NCI-H446 (cell line): ENCODE measurements at regions not wholly inside any gene's neighbourhood (a gene's known extent, or its start where the extent isn't known, plus 50 kb on each side); places are given as distances from the start of the nearest gene placed in this dataset.

ENCODE experiments used
- DNase-seq, 2 experiments: peaks; one replicate each; lab custom pipeline; 2025; lab: John Stamatoyannopoulos, UW

DNA sequence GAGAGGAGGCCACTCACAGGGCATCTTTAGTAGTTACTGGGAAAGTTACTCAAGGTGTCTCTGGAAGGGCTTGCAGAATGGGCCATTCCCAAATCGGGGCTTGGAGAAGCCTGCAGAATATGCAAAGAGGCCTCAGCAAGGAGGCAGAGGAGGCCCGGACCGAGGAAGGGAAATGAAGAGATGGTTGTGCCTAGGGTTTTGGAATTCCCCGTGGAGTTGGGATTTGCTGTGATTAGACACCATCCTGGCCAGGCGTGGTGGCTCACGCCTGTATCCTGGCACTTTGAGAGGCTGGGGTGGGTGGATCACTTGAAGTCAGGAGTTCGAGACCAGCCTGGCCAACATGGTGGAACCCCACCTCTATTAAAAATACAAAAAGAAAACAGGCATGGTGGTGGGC lies 193.0 kb downstream of the IRF8 start:
- DNase-seq: no peak

- DNase-seq: no peak
Measured at GRCh38 chr16:86092586-86093480, 193.9 kb downstream of the IRF8 start.

DNA sequence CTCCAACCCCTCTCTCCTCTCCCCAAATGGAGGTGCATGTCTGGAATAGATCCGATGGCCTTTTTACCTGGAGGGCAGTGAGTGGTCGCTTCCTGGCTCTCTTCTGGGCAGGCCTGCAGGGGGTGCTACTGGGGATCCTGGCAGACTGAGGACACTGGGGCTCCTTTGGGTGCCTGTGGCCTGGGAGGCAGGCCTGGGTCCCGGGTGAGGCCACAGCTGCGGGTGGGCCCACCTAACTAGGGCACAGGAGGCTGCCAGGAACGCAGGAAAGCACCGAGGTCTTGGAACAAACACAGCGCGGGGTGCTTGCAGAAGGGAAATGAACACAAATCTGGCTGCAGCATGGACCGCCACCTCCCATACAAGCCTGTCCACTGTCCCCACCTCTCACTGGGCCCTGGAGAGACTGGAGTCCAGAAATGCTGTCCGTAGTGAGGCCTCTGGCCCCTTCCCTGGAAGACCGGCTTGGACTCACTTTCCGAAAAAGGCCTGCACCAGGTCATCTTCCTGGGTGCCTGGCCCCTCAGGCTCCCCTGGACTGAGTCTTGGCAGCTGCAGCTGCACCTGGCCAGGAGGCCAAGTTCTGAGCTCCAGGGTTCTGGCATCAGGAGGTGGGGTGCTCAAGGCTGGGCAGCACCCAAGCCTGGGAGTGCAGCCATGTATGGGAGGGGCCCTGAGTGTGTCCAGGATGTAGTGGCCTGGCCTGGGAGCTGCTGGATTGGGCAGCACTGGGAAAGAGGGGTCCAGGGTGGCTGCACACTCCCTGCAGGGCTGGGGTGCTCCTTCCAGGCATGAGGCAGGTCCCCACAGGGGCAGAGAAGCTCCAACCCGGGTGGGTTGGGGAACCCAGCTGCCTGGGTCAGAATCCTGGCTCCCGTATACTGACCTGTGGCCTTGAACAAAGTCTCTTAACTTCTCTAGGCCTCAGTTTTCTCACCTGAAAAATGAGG lies 195.1 kb downstream of the IRF8 start:
- DNase-seq: no peak

DNA sequence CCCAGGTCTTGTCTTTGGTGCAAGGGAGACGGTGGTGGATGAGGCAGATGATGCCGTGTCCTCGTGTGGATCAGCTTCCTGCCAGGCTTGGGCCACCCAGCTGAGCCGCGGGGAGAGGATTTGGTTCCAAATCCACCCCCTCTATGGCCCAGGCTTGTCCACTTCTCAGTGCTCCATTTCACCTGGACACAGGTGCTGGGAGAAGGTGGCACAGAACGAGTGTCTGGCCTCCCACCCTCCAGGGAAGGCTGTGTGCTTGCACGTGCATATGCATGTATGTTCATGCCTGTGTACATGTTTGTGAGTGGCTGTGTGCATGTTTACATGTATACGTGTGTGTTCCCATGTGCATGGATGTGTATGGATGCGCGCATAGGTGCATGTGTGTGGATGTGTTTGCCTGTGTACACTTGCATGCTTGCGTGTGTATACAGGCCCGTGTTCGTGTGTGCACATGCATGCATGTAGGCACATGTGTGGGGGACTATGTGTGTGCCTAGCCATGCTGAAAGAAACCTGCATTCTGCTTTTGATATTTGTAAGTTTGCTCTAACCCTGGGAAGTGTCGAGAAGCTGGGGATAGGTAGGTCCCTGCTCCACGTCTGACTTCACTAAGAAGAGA lies 196.3 kb downstream of the IRF8 start:
- no peak for DNase-seq

DNA sequence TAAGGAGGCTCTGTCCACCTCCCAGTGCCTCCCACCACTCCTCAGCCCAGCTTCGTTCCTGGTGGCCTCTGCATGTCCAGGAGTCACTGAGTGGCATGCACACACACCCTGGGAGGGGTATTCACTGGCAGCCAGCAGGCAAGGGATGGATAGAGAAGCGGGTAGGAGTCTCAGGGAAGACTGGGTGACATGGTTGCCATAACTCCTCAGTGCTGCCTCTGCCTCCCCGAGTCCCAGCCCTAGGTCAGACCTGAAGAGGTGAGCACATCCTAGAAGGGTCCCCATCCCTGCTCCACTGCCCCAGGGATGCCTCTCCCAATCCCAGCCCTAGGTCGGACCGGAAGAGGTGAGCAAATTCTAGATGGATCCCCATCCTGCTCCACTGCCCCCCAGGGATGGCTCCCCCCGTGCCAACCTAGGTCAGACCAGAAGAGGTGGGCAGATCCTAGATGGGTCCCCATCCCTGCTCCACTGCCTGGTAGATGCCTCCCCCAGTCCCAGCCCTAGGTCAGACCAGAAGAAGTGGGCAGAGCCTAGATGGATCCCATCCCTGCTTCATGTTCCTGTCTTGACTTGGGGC lies 197.0 kb downstream of the IRF8 start:
- DNase-seq: no peak

DNA sequence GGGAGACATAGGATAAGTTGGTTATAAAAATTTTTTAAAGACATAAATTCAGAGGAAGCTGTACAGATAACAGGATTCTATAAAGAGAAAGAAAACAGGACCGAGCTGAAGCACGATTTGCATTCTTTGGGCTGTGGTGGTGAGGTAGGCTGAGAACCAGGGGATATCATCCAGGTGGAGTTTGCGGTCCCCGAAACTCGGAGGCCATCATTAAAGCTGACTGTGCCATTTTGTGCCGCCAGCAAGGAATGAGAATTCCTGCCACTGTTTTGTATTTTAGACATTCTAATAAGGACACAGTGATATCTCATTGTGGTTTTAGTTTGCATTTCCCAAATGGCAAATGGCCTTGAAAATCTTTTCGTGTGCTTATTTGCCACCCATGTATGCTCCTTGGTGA lies 197.9 kb downstream of the IRF8 start:
- no peak for DNase-seq

- no peak for DNase-seq
Measured at GRCh38 chr16:86099326-86099725, 200.4 kb downstream of the IRF8 start.

- no peak for DNase-seq
Measured at GRCh38 chr16:86100205-86101136, 201.5 kb downstream of the IRF8 start.

DNA sequence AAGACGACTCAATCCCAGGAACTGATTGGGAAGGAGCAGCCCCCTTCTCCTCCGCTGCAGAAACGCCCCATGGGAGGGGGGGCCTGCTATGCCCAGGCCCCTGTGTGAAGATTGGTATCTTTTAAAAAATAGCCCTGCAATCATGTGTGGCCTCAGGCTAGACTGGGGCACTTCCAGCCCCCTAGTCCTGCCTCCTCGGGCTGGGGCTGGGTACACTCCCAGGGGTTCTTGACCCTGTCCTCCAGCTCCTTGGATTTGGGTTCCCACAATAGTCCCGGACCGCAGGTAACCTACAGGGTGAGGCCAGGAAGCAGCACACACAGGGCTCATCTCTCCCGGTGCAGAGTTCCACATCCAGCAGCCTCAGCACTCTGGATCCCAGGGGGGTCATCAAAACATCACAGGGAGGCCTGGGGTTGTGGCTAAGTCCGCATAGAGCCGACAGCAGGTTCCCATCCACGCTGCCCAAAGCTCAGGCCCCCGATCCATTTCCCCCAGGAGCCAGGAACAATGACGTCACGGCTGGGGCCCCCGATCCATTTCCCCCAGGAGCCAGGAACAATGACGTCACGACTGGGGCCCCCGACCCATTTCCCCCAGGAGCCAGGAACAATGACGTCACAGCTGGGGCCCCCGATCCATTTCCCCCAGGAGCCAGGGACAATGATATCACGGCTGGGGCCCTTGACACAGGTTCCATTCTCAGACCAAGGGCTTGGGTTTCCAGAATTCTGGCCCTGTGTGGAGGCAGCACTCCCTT lies 202.4 kb downstream of the IRF8 start:
- no peak for DNase-seq

GRCh38 chr16:86101897-86102157 lies 202.9 kb downstream of the IRF8 start:
- DNase-seq: peak in 1 of 2 experiments; percentile 4

GRCh38 chr16:86103320-86103719 lies 204.4 kb downstream of the IRF8 start:
- DNase-seq: no peak

DNA sequence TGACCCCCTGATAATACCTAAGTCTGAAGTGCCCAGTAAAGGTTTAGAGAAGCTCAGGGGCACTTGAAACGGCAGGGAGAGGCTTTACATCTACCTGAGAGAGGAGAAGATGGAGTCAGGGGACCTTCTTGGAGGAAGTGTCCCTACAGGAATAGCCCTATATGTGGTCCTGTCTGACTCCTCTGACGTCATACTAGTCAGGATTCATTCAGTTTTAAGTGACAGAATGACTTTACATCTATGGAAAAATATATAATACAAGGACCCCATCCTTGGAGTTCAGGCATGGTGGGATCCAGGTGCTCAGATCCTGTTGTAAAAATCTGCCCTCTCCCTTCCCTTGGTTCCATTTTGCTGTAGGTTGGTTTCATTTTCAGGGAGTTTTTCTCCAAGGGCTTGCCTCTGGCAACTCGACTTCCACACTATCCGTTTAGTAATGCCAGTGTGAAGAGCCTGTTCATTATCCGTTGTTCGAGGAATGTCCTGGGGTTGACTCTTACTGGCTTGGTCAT lies 205.6 kb downstream of the IRF8 start:
- no peak for DNase-seq

- no peak for DNase-seq
Measured at GRCh38 chr16:86107215-86107825, 208.4 kb downstream of the IRF8 start.

DNA sequence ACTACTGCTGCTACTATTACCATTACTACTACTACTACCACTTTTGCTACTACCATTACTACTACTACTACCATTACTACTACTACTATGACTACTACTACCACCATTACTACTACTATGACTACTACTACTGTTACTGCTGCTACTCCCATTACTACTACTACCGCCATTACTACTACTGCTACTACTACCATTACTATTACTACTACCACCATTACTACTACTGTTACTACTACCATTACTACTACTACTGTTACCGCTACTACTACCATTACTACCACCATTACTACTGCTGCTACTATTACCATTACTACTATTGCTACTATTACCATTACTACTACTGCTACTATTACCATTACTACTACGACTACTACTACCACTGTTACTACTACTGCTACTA lies 209.1 kb downstream of the IRF8 start:
- no peak for DNase-seq

- DNase-seq: no peak
Measured at GRCh38 chr16:86110134-86110533, 211.2 kb downstream of the IRF8 start.

DNA sequence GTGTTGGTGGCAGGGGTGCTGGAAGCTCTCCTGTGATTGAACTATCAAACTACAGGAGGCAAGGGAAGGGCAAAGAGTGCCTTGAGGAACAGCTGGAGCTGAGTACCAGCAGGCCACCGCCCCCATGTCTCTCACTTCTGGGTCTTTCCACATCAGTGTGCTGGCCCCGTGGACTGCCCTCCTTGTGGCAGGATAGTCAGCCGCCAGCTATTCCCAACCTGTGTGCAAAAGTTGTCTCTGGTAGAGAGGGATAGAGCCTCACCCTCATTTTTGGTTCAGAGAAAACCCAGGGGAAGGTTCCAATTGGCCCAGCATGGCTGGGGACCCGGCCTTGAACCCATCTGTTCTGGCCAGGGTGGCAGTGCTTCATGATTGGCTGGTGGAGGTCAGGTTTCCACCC lies 211.8 kb downstream of the IRF8 start:
- DNase-seq: no peak

GRCh38 chr16:86112178-86112577 lies 213.2 kb downstream of the IRF8 start:
- no peak for DNase-seq

GRCh38 chr16:86117235-86117634 lies 218.3 kb downstream of the IRF8 start:
- no peak for DNase-seq

DNA sequence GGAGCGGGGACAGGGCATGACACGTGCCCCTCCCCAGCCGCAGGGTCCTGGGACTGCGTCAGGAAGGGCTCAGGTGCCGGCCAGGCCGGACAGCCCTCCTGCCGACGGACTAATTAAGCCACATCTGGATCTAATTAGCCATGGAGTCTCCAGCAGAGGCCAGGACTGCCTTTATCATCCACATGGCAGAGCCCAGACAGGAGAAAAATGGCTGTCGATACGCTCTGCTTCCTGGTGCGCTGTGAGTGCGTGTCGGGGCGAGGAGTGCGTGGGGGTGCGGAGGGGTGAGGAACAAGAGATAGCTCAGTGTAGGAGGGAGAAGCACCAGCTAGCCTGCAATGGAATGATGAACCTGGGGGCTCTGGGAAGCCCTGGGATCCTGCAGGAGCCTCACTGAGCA lies 218.8 kb downstream of the IRF8 start:
- DNase-seq: no peak
